ENCODE measurements at regions not wholly inside any gene's neighbourhood (a gene's known extent, or its start where the extent isn't known, plus 50 kb on each side); places are given as distances from the start of the nearest gene placed in this dataset.

DNA sequence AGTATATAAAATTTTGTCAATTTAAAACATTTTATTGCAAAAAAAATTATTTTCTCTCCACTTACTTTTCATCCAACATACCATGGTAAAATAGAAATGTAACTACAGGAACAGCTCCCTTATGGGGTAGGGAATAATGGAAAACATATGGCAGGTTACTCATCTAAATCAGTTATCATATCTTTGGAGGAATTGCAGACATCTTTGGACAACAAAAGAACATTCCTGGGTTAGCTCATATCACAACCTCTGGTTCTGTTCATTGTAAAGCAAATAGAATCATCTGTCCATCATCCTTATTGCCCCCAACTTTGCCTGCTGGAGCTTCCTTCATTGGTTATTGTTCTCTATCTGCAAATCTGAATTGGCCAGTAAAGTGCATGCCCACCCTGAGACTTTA lies 387.5 kb upstream of the GRID2 start:
- Histone ChIP-seq H4K8ac (ENCODE audit: low read depth, low read length) (no peak overlapping the region), H3K79me2 (ENCODE audit: control insufficient read depth, insufficient read depth, low read length, poor library complexity) (no peaks in the 10 kb centered on the region), H4K12ac (ENCODE audit: low read depth, low read length) (no peak overlapping the region), H2AK5ac (ENCODE audit: low read length) (no peak overlapping the region), H3K14ac (ENCODE audit: low read length) (no peak overlapping the region), H3K23ac (ENCODE audit: low read length) (no peak overlapping the region), H3K4ac (ENCODE audit: low read depth, low read length) (no peak overlapping the region), H2AFZ (ENCODE audit: insufficient read depth, low read length, poor library complexity) (no peak overlapping the region), H3K36me3 (ENCODE audit: control insufficient read depth in 1 of 2, insufficient read depth in 2 of 2, low read length in 2 of 2) (no peaks in the 10 kb centered on the region), H4K91ac (ENCODE audit: low read depth, low read length) (no peak overlapping the region), H2BK5ac (ENCODE audit: low read depth, low read length, poor library complexity) (no peak overlapping the region), H2BK120ac (ENCODE audit: insufficient read depth, low read length, poor library complexity) (no peak overlapping the region), H3K27ac (ENCODE audit: low read depth, low read length) (no peak overlapping the region), H3K9me3 (ENCODE audit: insufficient read depth, low read depth, low read length) (no peaks in the 10 kb centered on the region), H3K27me3 (ENCODE audit: insufficient read depth, low read length) (no peaks in the 10 kb centered on the region), H3K4me1 (ENCODE audit: control insufficient read depth in 1 of 2, insufficient read depth in 2 of 2, low read length in 2 of 2) (no peaks in the 10 kb centered on the region), H3K9ac (ENCODE audit: low read length) (no peak overlapping the region), H3K4me2 (ENCODE audit: low read length) (no peak overlapping the region), H2BK12ac (ENCODE audit: low read length) (no peak overlapping the region), H3K4me3 (ENCODE audit: low read depth, low read length) (no peak overlapping the region), H3K79me1 (ENCODE audit: low read length) (no peaks in the 10 kb centered on the region), H3K18ac (ENCODE audit: low read length) (no peak overlapping the region)
- DNase-seq = no peak

DNA sequence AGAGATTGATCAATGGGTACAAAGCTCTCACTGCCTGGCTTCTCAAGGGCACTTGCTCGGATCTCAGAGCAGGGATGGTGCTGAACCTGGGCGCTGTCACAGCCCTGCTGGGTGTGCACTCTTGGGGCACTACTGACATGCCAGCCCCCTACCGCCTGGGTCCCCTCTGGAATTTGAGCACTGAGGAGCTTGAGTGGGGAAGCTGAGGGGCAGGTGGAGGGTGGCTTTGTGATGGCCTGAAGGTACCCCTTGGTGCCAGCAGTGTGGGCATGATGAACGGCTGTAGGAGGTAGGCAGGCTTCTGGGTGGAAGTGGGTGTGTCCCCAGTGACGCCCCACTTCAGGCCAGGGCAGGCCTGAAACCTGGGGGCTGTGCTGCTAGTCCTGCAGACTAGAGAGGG lies 379.1 kb upstream of the GRID2 start:
- no peak for DNase-seq
- H3K23ac ChIP-seq (ENCODE audit: low read length) = no peak overlapping the region

DNA sequence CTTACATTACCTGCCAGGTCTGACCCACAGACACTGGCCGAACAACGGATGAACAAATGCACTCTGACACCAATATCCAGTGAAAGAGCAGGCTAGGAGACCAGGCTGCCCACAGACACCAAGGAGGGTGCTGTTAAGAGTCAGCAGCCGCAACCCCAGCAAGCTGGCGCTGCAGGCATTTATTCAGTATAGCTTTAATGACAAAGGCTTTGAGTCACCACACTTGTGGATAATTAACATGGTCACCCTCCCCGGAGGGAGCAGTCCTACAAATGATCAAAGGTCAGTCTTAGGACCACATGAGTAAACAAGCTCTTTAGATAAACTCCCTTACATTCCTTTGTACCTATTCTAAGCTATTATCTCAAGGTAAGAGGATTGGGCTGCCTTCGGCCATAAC lies 368.5 kb upstream of the GRID2 start:
- Histone ChIP-seq H3K4me2 (ENCODE audit: low read length) (no peak overlapping the region), H3K9me3 (ENCODE audit: insufficient read depth, low read depth, low read length) (no peaks in the 10 kb centered on the region), H2AK5ac (ENCODE audit: low read length) (no peak overlapping the region), H3K4me1 (ENCODE audit: control insufficient read depth in 1 of 2, insufficient read depth in 2 of 2, low read length in 2 of 2) (no peaks in the 10 kb centered on the region), H2BK5ac (ENCODE audit: low read depth, low read length, poor library complexity) (no peak overlapping the region), H2AFZ (ENCODE audit: insufficient read depth, low read length, poor library complexity) (no peak overlapping the region), H3K27ac (ENCODE audit: low read depth, low read length) (no peak overlapping the region), H3K27me3 (ENCODE audit: insufficient read depth, low read length) (no peaks in the 10 kb centered on the region), H2BK120ac (ENCODE audit: insufficient read depth, low read length, poor library complexity) (no peak overlapping the region), H3K9ac (ENCODE audit: low read length) (no peak overlapping the region), H4K8ac (ENCODE audit: low read depth, low read length) (no peak overlapping the region), H3K4me3 (ENCODE audit: low read depth, low read length) (no peak overlapping the region), H4K91ac (ENCODE audit: low read depth, low read length) (no peak overlapping the region), H4K12ac (ENCODE audit: low read depth, low read length) (no peak overlapping the region), H3K79me2 (ENCODE audit: control insufficient read depth, insufficient read depth, low read length, poor library complexity) (no peaks in the 10 kb centered on the region), H3K14ac (ENCODE audit: low read length) (no peak overlapping the region), H3K79me1 (ENCODE audit: low read length) (no peaks in the 10 kb centered on the region), H3K23ac (ENCODE audit: low read length) (no peak overlapping the region), H3K18ac (ENCODE audit: low read length) (no peak overlapping the region), H3K4ac (ENCODE audit: low read depth, low read length) (no peak overlapping the region), H2BK12ac (ENCODE audit: low read length) (no peak overlapping the region), H3K36me3 (ENCODE audit: control insufficient read depth in 1 of 2, insufficient read depth in 2 of 2, low read length in 2 of 2) (no peaks in the 10 kb centered on the region)
- no peak for DNase-seq
- no CpG with 5 or more reads among the region's 6 CpGs for WGBS (ENCODE audit: extremely low coverage, insufficient coverage, insufficient read length)

More for the DNA sequence above, 379.1 kb upstream of the GRID2 start:
- H2AFZ ChIP-seq (ENCODE audit: insufficient read depth, low read length, poor library complexity) = no peak overlapping the region
- H3K14ac ChIP-seq (ENCODE audit: low read length) = no peak overlapping the region
- WGBS (ENCODE audit: extremely low coverage, insufficient coverage, insufficient read length) = no CpG with 5 or more reads among the region's 5 CpGs
- H3K79me1 ChIP-seq (ENCODE audit: low read length) = no peaks in the 10 kb centered on the region
- no peak overlapping the region for H4K91ac ChIP-seq (ENCODE audit: low read depth, low read length)
- peaks cover 8% of the 10 kb centered on the region for H3K9me3 ChIP-seq (ENCODE audit: insufficient read depth, low read depth, low read length)
- no peaks in the 10 kb centered on the region for H3K36me3 ChIP-seq (ENCODE audit: control insufficient read depth in 1 of 2, insufficient read depth in 2 of 2, low read length in 2 of 2)
- no peak overlapping the region for H3K18ac ChIP-seq (ENCODE audit: low read length)
- no peak overlapping the region for H3K27ac ChIP-seq (ENCODE audit: low read depth, low read length)
- H3K4ac ChIP-seq (ENCODE audit: low read depth, low read length) = no peak overlapping the region
- H3K27me3 ChIP-seq (ENCODE audit: insufficient read depth, low read length) = no peaks in the 10 kb centered on the region
- H4K12ac ChIP-seq (ENCODE audit: low read depth, low read length) = no peak overlapping the region
- no peak overlapping the region for H3K4me2 ChIP-seq (ENCODE audit: low read length)
- no peak overlapping the region for H2BK120ac ChIP-seq (ENCODE audit: insufficient read depth, low read length, poor library complexity)
- H2AK5ac ChIP-seq (ENCODE audit: low read length) = no peak overlapping the region
- H3K9ac ChIP-seq (ENCODE audit: low read length) = no peak overlapping the region
- H2BK12ac ChIP-seq (ENCODE audit: low read length) = no peak overlapping the region
- no peak overlapping the region for H4K8ac ChIP-seq (ENCODE audit: low read depth, low read length)
- H3K79me2 ChIP-seq (ENCODE audit: control insufficient read depth, insufficient read depth, low read length, poor library complexity) = no peaks in the 10 kb centered on the region
- H3K4me3 ChIP-seq (ENCODE audit: low read depth, low read length) = no peak overlapping the region
- no peak overlapping the region for H2BK5ac ChIP-seq (ENCODE audit: low read depth, low read length, poor library complexity)
- H3K4me1 ChIP-seq (ENCODE audit: control insufficient read depth in 1 of 2, insufficient read depth in 2 of 2, low read length in 2 of 2) = no peaks in the 10 kb centered on the region

DNA sequence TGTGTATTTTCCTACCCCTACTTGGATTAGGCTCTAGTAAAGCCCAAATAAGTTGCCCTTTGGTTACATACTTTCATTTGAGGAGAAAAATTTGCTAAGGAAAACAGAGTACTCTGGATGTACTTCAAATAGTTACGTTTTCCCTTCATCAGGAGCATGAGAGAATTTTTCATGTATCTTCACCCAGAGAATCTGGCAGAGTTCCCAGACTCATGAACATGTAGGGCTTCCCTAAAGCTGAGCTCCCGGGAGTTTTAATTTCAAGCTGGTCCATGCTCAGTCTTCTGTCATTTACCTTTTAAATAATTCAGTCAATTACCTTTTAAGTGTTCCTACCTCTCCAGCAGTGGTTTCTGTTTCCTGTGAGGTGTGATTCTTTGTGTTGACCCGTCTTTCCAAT lies 367.5 kb upstream of the GRID2 start:
- no peak overlapping the region for H3K4ac ChIP-seq (ENCODE audit: low read depth, low read length)

More for the DNA sequence above, 367.5 kb upstream of the GRID2 start:
- Histone ChIP-seq H3K9me3 (ENCODE audit: insufficient read depth, low read depth, low read length) (no peaks in the 10 kb centered on the region), H3K4me1 (ENCODE audit: control insufficient read depth in 1 of 2, insufficient read depth in 2 of 2, low read length in 2 of 2) (no peaks in the 10 kb centered on the region), H3K27me3 (ENCODE audit: insufficient read depth, low read length) (no peaks in the 10 kb centered on the region), H3K14ac (ENCODE audit: low read length) (no peak overlapping the region), H3K23ac (ENCODE audit: low read length) (no peak overlapping the region), H3K79me1 (ENCODE audit: low read length) (no peaks in the 10 kb centered on the region), H4K8ac (ENCODE audit: low read depth, low read length) (no peak overlapping the region), H3K4me3 (ENCODE audit: low read depth, low read length) (no peak overlapping the region), H2AFZ (ENCODE audit: insufficient read depth, low read length, poor library complexity) (no peak overlapping the region), H4K12ac (ENCODE audit: low read depth, low read length) (no peak overlapping the region), H3K27ac (ENCODE audit: low read depth, low read length) (no peak overlapping the region), H4K91ac (ENCODE audit: low read depth, low read length) (no peak overlapping the region), H3K79me2 (ENCODE audit: control insufficient read depth, insufficient read depth, low read length, poor library complexity) (no peaks in the 10 kb centered on the region), H2BK12ac (ENCODE audit: low read length) (no peak overlapping the region), H3K36me3 (ENCODE audit: control insufficient read depth in 1 of 2, insufficient read depth in 2 of 2, low read length in 2 of 2) (no peaks in the 10 kb centered on the region), H2BK5ac (ENCODE audit: low read depth, low read length, poor library complexity) (no peak overlapping the region), H3K4me2 (ENCODE audit: low read length) (no peak overlapping the region), H2BK120ac (ENCODE audit: insufficient read depth, low read length, poor library complexity) (no peak overlapping the region), H3K18ac (ENCODE audit: low read length) (no peak overlapping the region), H3K9ac (ENCODE audit: low read length) (no peak overlapping the region), H2AK5ac (ENCODE audit: low read length) (no peak overlapping the region)
- DNase-seq = no peak
- WGBS (ENCODE audit: extremely low coverage, insufficient coverage, insufficient read length) = no CpG with 5 or more reads among the region's 3 CpGs
